HG03103 (cell line): ENCODE measurements at regions not wholly inside any gene's neighbourhood (a gene's known extent, or its start where the extent isn't known, plus 50 kb on each side); places are given as distances from the start of the nearest gene placed in this dataset.

Experiments
- ATAC-seq: cut with Tn5 transposase; IDR thresholded peaks from one replicate; pipeline ENCODE4 v1.9.1; 2021; ENCODE audit warnings: low read depth; ENCODE audit not compliant: unreplicated experiment

DNA sequence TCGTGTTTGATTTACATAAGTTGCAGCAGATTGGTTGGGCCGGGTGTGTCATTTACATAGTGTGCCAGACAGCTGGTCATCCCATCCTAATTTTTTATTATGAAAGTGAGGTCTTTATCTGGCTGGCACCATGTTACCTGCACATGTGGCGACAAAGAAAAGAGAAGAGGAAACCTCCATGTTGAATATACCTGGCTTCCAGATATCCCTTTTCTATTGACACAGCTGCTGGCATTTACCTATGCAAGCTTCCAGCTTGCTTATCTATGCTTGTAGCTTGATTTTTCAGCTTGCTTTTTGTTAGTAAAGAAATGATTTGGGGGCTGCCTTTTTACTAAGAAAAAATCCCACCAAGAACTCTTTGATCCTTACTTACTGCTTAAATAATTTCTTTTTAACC is 681.3 kb upstream of the SLITRK1 start:
- no peak for ATAC-seq

DNA sequence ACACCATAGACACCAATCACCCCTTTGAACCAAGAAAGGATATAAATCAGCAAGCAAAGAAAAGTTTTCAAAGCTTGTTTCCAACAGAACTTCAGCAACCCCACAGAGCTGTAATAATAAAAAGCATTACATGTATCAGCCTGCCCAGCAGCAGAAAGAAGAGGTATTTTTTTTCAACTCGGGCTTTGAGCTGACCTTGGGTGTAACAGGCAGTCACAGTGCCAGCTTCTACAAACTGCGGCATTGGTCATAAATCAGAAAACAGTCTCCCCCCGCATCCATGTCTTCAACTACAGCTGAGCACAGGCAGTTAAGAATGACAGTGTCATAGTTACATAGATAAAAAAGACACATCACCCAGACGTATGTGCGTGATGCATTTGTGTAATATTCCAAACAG is 671.0 kb upstream of the SLITRK1 start:
- no peak for ATAC-seq

DNA sequence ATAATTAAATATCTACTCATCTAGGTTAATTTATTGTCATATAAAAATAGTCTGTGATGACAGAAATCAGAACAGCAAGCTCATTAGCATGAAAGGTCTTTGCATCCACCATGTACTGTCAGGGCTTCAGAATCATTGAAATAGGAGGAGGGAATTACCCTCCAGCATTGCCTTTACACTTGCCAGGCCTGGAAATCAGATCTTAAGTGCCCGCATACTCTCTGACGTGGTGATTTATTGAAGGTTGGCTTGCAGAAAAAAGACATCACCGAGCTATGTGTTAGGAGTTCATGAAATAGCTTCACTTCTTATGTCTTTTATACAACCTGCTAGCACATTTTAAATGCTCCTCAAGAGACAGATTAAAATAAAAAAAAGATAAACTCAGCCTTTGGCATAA is 661.7 kb upstream of the SLITRK1 start:
- ATAC-seq, result no peak

DNA sequence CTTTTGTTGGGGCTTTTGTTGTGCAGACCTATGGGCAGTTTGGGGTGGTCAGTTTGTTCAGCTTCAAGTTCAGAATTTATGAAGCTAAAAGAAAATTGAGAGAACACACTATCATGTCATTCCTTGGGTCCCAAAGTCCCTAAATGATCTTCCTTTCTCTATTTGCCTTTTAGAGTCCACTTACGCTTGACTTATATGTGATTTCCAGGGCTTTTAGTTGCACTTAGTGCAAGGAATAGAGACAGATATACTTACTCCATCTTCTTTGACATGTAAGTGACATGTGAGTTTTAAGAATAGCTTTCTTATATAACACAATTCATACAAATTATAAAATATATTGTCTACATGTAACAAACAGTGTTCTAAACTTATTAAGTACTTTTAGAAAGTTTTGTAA is 660.1 kb upstream of the SLITRK1 start:
- no peak for ATAC-seq

DNA sequence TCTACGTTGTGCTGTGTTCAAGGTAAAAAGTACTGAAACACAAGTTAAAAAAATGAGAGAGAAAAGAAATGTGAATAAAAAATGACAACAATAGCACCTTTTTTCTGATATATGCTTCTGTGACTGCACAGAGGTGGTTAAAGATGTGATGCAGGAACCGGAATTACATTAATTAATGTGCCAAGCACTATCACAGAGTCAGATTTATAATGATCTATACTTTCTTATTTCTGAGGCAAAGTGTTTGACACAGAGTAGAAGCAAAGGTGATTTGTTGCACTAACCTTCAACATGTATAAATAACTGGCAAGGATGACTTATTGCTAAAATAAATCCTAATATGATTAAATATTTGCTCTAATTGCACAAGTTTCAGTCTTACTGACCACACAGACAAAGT is 654.6 kb upstream of the SLITRK1 start:
- ATAC-seq, result no peak

DNA sequence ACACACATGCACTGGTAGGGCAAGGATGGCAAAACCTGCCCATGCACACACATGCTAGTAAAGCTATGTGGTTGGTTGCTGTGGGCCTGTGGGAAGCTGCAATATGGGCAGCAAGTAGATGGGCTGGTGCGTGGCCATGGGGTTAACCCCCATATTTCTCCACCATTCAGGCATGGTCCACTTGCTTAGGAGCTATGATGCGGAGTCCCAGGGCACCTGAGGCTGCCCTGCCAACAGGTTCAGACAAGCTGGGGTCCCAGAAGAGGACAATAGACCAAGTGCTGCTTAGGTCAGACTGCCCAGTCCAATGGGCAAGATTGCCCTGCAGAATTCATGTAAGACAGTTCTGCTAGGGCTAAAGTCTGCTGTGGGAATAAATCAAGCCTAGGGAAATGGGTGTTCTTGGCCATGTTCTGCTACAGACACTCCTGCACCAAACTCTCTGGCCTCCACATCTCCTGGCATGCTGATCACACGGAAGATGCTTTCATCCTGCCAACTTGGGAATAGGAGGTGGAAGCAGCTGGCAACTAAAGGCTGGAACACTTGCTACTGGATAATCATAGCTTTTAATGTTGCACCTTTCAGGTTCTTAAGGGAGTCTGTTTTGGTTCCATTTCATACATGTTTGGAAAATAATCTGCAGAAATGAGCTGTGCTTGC is 646.3 kb upstream of the SLITRK1 start:
- ATAC-seq, result no peak

DNA sequence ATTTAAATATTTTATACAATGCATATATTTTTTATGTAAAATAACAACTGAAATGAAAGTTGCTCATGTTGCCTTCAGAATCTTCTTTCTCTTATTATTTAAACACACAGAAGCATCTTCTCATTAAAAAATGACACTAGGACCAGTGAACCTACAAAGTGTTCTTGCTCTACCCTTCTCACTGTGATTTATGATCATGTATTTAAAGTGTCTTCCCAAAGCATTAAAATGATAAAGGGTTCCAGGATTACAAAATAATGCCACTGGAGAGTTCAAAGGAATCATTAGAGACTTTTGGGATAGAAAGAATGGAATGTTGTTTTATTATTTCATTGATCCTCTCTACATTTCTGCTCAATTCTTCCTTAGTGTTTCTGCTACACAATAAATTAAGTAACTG is 643.6 kb upstream of the SLITRK1 start:
- no peak for ATAC-seq

DNA sequence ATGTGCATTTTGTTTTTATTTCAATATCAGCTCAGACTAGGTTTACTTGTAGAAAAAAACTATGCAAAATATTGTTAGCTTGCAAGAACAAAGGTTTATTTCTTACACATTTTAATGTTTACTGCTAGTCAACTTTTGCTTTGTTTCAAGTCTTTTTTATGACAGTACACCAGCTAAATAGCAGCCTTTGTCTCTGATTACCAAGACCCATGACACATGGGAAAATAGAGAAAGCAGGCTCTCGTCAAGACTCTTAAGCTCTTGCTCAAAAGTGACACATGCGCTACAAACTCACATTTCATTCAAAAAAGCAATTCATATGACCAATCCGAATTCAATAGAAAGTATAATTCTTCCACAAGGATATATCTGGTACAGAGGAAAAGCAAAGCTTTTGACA is 642.3 kb upstream of the SLITRK1 start:
- ATAC-seq, result no peak

DNA sequence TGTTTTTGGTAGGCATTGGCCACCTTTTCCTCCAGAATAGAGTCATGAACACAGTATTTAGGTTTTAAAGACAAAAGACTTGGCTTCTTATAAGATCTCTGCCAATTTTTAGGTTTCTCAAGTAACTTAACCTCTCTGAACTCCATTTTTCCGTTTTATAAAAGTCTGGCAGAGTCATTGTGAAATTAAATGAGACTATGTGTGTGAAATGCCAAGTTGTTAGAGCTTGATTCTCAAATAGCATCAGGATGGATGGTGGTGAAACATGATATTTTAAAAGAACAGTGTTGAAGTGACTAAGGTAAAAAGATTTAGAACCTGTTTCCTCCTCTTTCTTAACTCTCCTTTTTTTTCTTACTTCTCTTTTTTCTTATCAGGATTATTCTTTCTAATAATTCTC is 617.7 kb upstream of the SLITRK1 start:
- ATAC-seq, result no peak

DNA sequence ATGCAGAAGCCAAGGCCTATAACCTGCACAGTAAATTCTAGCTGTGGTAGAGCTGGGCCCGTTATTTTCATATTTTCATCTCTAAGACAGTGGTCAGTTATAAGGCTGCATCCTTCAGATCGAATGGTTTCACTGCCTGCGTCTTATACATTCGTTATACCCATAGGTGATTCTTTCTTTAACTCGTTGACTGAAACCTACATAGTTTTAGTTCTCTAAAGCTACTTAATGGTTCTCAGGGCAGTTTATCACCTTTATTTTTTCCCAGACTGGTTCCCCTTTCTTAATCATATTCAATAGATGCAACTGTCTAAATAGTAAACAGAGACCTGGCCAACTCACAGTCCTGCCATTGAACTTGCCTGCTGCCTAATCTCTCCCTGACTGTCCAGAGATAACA is 615.3 kb upstream of the SLITRK1 start:
- ATAC-seq, result no peak

DNA sequence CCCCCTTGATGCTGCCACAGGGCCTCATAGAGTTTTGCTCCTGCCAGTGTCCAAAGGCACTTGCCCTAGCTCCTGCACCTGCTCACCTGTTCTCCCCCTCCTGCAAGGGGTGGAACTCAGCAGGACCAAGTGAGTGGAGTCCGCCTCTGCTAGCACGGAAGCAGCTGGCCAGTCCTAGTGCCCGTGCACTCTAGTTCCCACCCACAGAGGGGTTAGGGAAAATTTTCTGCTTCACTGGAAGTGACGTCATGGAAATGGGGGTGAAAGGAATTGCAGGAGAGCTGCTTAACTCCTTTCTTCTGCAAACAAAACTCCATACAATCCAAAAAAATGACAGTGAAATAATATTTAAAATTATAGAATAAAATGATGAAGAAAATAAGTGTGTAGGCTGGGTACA is 609.7 kb upstream of the SLITRK1 start:
- ATAC-seq, result no peak

DNA sequence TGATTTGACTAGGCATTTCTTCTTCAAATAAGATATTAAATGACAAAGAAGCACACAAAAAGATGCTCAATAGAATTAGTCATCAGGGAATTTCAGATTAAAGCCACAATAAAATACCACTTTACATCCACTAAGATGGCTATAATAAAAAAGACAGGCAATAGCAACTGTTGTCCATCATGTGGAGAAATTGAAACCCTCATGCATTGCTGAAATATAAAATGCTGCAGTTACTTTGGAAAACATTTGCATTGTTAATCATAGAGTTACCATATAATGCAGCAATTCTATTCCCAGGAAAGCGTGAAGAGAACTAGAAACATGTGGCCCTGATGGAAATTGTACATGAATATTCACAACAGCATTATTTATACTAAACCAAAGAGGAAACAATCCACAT is 605.5 kb upstream of the SLITRK1 start:
- ATAC-seq, result no peak

DNA sequence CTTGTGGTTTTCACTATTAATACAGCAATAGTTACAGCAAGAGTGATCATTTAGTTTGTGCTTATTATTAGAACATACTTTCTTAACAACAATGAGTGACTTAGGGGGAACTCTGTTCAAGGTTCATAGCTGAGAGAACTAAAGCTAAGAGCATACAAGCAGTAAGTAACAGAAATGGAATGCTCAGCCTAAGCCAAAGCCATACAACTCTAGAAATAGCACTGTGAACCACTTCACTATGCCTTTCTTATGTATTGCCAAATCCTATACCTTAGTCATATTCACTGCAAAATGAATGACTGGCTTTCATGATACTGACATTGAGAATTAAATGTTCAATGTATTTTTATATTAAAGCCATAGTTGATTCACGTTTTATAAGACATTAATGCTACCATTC is 599.7 kb upstream of the SLITRK1 start:
- no peak for ATAC-seq

DNA sequence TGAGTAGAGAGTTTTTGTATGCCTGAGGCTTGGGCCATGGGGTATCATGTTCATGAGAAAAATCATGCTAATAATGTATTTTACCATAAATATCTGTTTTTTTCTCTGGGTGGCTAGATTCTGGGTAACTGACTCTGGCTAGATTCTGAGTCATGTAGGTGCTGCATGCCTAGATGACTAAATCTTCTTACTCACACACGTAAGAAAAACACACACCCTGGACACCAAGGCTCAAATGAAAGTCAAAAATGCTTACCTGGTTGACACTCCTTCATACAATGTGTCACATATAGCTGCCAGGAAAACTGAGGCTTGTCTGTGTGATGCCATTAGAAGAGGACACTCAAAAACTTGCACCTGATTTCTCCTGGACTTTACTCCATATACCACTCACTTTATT is 597.4 kb upstream of the SLITRK1 start:
- ATAC-seq, result no peak

DNA sequence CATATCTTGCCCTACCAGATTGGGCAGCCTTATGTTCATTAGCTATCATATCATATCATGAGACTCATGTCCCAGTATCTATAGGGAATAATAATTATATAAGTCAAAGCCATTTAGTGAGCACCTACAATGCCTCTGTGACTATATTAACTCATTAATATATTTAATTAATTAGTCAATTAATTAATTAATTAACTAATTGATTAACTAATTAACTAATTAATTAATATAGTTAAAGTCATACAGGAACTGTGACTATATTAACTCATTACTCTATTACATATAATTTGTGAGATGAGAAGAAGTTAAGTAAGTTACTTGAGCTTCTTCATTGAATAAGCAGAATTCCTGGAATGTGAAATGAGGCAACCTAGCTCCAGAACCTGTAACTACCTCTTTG is 588.3 kb upstream of the SLITRK1 start:
- ATAC-seq, result no peak

DNA sequence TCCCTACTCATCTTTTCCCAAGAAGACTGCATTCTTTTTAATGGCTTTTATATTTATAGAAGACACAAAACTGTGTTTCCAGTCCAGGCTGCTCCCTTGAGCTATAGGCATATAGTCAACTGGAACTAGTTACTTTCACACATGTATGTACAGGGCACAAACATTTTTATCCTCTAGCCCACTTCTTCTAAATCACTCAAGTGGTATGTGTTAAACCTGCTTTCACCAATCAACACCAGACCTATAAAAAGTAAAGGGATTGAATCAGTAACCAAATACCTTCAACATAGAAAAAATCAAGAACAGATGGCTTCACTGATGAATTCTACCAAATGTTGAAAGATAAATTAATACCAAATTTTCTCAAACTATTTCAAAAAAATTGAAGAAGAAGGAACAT is 584.2 kb upstream of the SLITRK1 start:
- ATAC-seq, result no peak

DNA sequence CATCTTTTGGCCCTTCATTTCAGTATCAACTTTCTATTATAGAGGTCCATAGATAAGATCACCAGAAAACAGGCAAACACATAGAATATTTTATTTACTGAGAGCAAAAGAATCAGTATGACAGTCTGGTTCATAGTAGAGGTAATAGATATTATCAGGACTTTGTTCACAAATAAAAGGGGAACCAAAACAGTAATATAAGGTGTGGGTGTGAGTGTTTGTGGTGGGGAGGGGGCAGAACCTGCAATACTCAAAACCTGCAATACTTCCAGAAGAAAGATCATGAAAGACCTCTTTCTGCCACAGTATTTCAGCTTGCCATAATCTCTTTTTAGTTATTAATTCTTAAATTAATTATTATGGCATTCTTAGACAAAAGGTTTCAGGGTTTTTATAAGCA is 578.7 kb upstream of the SLITRK1 start:
- no peak for ATAC-seq

DNA sequence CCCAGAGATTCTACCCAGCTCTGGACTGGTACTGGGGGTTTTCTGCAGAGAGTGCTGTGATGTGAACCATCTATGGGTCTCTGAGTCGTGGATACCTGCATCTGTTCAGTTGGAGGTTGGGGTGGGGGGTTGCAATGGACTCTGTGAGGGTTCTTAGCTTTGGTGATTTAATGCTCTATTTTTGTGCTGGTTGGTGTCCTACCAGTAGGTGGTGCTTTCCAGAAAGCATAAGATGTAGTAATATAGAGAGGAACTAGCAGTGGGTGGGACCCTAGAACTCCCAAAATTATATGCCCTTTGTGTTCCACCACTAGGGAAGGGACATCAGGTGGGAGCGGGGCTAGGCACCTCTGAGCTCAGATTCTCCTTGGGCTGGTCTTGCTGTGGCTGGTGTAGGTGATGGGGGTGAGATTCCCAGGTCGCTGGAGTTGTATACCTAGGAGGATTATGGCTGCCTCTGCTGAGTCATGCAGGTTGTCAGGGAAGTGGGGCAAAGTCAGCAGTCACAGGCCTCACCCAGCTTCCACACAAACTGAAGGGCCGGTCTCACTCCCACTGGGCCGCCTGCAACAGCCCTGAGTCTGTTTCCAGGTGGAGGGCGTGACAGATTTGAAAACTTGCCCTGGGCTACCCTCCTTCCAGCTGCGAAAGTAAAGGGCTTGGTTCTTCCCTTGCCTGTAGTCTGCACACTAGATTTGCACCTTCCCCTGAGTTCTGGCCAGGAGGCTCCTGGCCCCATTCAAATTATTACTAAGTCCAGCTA is 573.0 kb upstream of the SLITRK1 start:
- no peak for ATAC-seq

DNA sequence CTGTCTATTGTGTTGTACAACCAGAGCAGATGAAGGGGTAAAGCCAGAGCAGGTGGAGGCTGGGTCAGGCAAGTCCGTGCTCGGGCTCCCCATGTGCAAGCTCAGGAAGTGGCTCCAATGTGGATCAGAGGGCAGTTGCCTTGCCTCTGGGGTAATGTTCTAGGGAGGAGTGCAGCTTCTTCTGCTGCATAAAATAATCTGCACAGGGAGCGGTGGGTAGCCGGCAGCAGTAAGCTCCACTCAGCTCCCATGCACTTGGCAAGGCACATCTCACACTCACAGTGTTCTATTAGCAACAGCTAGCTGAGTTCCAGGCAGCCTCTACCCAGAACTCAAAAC is 565.3 kb upstream of the SLITRK1 start:
- no peak for ATAC-seq

DNA sequence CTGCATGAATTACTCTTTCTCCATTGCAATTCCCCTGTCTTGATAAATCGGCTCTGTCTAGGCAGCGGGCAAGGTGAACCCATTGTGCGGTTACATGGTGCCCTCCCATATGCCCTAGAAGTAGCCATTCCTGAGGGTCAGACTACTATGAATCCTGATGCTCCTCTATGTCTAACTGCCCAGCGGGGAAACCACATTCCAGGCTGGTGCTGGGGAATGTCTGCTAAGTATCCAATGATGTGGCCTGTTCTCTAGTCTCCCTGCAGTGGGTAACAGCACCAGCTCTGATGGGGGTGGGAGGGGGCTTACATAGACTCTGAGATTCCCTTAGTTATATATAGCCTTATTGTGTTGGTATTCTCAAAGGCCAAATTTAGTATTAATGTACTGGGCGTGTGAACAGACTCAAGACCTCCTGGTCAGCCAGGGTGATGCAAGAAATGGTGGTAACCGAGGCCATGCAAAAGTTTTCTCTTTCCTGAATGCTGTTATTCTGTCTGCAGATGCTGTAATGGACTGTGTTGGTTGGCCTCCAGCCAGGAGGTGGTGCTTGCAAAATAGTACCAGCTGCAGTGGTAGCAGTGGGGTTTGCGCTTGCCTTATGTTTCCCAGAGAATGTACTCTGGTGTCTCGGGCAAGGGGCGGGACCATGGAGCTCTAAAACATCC is 564.8 kb upstream of the SLITRK1 start:
- ATAC-seq, result no peak

DNA sequence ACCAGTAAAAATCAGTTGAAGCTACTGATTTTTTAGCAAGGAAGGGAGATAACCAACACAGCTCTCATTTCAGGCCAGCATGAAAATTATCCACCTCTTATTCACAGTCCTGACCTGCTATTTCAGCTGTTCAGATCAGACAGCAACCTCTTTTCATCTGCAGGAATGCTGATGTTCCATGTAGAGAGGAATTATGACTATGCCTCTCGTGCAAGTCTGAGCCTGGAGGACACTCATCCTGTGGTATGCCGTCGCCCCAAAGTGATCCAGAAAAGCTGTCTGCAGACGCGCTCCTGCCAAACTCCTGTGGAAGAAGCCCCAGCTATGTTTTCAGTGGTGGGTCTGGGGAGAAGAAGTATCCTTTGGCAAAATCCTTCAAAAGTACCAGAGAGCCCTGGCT is 563.5 kb upstream of the SLITRK1 start:
- ATAC-seq, result no peak

DNA sequence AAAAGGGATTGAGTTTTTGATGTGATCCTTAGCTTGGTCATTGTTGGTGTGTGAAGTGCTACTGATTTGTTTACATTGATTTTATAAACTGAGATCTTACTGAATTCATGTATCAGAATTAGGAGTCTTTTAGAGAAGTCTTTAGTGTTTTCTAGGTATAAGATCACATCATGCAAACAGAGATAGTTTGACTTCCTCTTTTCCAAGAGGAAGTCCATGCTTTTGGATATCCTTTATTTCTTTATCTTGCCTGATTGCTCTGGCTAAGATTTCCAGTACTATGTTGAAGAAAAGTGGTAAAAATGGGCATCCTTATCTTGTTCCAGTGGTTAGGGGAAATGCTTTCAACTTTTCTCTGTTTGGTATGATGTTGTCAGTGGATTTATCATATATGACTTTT is 561.2 kb upstream of the SLITRK1 start:
- ATAC-seq, result no peak
